ENCODE measurements at regions not wholly inside any gene's neighbourhood (a gene's known extent, or its start where the extent isn't known, plus 50 kb on each side); places are given as distances from the start of the nearest gene placed in this dataset.

GRCh38 chr12:41836416-41836815 is 308.3 kb downstream of the GXYLT1 start:
- no peak for TF ChIP-seq CTCF (conservative IDR thresholded peaks at IDR 0.05; ENCODE audit: low read depth)
- no peak overlapping the region for H3K27ac ChIP-seq
- DNase-seq (ENCODE audit: low spot score), result no peak
- CTCF ChIA-PET, result no interaction called here
- POLR2A ChIA-PET (ENCODE audit: low non-redundant PET), result no interaction called here

- ChIA-PET POLR2A (ENCODE audit: low non-redundant PET) (no interaction called here), CTCF (interaction anchor here (0.6 kb wide), 1 partner anchor 536 kb away, joined by 3 read pairs; no protein-coding TSS in a partner anchor)
Observed at GRCh38 chr12:41835556-41835955, 309.1 kb downstream of the GXYLT1 start.

GRCh38 chr12:41819948-41820347 is 324.7 kb downstream of the GXYLT1 start:
- no peak for TF ChIP-seq CTCF (conservative IDR thresholded peaks at IDR 0.05; ENCODE audit: low read depth)
- H3K27ac ChIP-seq, result no peak overlapping the region
- ChIA-PET POLR2A (ENCODE audit: low non-redundant PET) (no interaction called here), CTCF (no interaction called here)
- no peak for DNase-seq (ENCODE audit: low spot score)

More at GRCh38 chr12:41835556-41835955, 309.1 kb downstream of the GXYLT1 start:
- no peak for DNase-seq (ENCODE audit: low spot score)
- no peak overlapping the region for H3K27ac ChIP-seq
- TF ChIP-seq CTCF (conservative IDR thresholded peaks at IDR 0.05; ENCODE audit: low read depth), result no peak

GRCh38 chr12:41804026-41804425 is 340.6 kb downstream of the GXYLT1 start:
- ChIA-PET POLR2A (ENCODE audit: low non-redundant PET) (no interaction called here), CTCF (no interaction called here)
- DNase-seq (ENCODE audit: low spot score), result no peak
- no peak overlapping the region for H3K27ac ChIP-seq
- no peak for TF ChIP-seq CTCF (conservative IDR thresholded peaks at IDR 0.05; ENCODE audit: low read depth)

- ChIA-PET POLR2A (ENCODE audit: low non-redundant PET) (no interaction called here), CTCF (no interaction called here)
- H3K27ac ChIP-seq, result no peak overlapping the region
- no peak for DNase-seq (ENCODE audit: low spot score)
- no peak for TF ChIP-seq CTCF (conservative IDR thresholded peaks at IDR 0.05; ENCODE audit: low read depth)
Observed at GRCh38 chr12:41802803-41803202, 341.9 kb downstream of the GXYLT1 start.

GRCh38 chr12:41801261-41801660 is 343.4 kb downstream of the GXYLT1 start:
- ChIA-PET POLR2A (ENCODE audit: low non-redundant PET) (no interaction called here), CTCF (no interaction called here)
- no peak for DNase-seq (ENCODE audit: low spot score)
- no peak overlapping the region for H3K27ac ChIP-seq
- TF ChIP-seq CTCF (conservative IDR thresholded peaks at IDR 0.05; ENCODE audit: low read depth), result no peak

- no peak overlapping the region for H3K27ac ChIP-seq
- POLR2A ChIA-PET (ENCODE audit: low non-redundant PET), result no interaction called here
- TF ChIP-seq CTCF (conservative IDR thresholded peaks at IDR 0.05; ENCODE audit: low read depth), result no peak
- DNase-seq (ENCODE audit: low spot score), result no peak
- CTCF ChIA-PET, result no interaction called here
Observed at GRCh38 chr12:41799671-41800070, 345.0 kb downstream of the GXYLT1 start.
